H54 (cell line): ENCODE measurements at regions not wholly inside any gene's neighbourhood (a gene's known extent, or its start where the extent isn't known, plus 50 kb on each side); places are given as distances from the start of the nearest gene placed in this dataset.
"Not testable (repeated sequence)": the region's sequence is repeated elsewhere in the genome, so short reads cannot be mapped to it uniquely, and the experiment has no call there.

Experiments
- DNase-seq: peaks from one replicate; pipeline ENCODE4 v3.0.0; 2011; ENCODE audit warnings: low spot score, mixed read lengths; ENCODE audit not compliant: insufficient read length
- FAIRE-seq: peaks from 3 replicates; lab custom pipeline; 2011; peaks lifted over from hg19 to GRCh38; lab: Jason Lieb, UNC
- POLR2A ChIP-seq: IDR thresholded peaks from 2 replicates; pipeline ENCODE4 v1.6.1; 2011; ENCODE audit warnings: low read depth, mild to moderate bottlenecking, low read length

DNA sequence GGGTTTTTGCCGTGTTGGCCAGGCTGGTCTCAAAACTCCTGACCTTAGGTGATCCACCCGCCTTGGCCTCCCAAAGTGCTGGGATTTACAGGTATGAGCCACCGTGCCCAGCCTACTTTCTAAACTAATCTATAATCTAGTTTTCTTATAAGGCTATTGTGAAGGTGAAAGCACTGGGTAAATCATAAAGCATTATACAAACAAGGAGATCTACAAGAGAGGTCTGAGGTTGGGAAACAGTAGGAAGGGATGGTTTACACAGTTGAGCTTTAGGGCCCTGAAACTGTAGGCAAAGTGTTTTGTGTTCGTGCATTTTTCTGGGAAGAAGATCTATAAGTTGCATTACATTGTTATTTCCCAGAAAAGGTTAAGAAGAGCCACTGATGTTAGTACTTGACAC lies 84.9 kb upstream of the MED13 start:
- DNase-seq (no peak), FAIRE-seq (no peak)
- TF ChIP-seq POLR2A = no peak

- TF ChIP-seq POLR2A = no peak
- DNase-seq (no peak), FAIRE-seq (no peak)
These were observed 82.2 kb upstream of the MED13 start for GRCh38 chr17:62147284-62147683.

DNA sequence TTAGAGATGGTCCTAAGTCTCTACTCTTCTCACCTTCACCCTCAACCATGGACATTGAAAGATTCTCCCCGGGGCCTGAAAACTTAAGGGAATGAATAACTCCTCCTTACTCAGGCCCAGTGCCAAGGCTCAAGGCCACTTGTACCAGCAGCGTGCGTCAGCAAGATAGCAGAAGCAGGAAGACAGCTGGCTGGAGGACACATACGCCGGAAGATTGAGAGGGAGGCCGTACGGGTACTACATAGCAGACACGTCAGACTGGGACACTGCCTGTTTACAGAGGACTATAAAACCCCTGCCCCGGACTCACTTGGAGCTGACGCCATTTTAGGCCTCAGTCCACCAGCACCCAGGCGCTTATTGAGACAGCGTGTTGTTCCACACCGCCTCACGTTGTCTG lies 75.8 kb upstream of the MED13 start:
- TF ChIP-seq POLR2A = no peak

DNA sequence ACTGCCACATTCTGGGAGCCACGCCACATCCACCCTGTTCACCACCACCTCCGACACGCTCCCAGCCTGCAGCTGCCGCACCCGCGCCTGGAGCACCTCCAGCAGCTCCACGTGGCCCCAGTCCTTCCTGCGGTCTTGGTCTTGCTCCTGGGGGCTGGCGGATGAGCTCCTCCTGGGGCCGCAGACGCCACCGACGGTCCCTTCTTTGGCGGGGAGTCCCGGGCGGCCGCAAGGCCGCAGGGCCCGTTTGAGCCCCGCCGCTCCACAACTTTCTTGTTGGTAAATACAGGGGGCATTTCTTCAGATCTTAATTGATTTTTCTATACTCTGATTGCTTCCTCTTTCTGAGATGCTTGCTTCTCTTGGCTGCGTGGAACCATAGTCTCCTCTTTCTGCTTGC lies 75.3 kb upstream of the MED13 start:
- FAIRE-seq (no peak), DNase-seq (no peak)
- TF ChIP-seq POLR2A = no peak

More for the DNA sequence above, 75.8 kb upstream of the MED13 start:
- DNase-seq (no peak), FAIRE-seq (no peak)

DNA sequence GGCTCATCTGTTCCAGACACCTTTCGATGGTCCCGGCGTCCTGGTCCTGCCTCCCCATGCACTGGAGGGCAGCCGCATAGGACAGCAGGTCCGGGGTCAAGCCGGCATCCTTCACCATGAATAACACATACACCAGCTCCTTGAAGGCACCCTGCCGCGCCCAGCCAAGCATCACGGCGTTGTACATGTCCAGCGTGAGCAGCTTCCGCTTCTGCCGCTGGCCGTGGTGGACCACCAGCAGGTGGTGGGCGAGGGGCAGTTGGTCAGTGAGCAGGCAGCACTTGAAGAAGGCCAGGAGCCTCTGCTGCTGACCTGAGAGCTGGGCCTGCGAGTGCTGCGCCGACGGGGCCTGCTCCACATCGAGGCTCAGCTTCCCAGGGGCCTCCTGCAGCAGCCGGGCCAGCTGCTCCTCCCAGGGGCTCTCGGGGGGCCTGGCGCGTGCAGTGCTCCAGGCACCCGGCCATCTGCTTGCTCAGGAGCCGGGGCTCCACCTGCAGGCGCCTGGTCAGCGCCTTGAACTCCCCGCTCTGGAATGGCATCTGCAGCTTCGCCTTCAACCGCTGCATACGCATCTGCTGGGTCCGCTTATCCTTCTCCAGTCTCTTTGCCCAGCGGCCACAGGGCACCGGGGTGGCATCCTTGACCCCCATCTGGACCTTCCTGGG lies 74.7 kb upstream of the MED13 start:
- DNase-seq, FAIRE-seq: not testable (repeated sequence)

GRCh38 chr17:62139141-62139540 lies 74.1 kb upstream of the MED13 start:
- DNase-seq (no peak), FAIRE-seq (no peak)
- TF ChIP-seq POLR2A = no peak

- FAIRE-seq = not testable (repeated sequence)
These were observed 73.6 kb upstream of the MED13 start for GRCh38 chr17:62138676-62139121.

DNA sequence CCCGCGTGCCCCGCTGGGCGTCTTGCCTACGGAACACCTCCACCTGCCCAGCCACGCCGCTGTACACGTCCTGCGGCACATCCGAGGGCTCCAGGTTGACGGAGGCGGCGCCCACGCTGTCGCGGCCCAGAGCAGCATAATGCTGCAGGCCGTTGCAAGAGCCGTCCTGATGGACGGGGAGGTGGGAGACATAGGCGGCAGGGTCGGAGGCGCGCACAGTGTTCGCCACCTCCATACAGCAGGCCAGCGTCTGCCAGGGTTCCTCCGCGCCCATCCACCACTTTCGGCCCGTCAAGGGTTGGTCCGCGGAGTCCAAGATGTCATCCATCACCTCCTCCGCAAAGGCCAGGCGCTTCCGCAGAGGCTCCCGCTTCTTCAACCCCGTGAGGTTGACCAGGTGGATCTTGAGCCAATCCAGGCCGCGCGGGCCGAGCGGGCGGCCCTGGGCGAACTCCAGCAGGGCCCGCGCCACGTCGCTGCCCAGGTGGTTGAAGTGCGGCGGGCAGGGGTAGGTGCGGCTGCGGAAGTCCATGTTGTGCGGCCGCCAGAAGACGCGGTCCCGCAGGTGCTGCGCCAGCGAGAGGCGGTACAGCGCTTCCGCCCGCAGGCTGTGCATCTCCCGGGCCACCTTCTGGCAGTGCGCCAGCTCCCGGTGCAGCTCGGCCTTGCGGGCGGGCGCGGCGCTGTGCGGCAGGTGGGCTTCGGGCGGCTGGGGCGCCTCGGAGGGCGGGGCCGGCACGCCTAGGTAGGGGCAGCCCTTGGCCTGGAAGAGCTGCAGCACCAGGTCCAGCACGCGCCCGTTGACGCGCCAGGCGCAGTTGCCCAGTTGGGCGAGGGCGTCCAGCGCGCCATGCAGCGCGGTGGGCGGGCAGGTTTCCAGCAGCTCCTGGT lies 72.9 kb upstream of the MED13 start:
- not testable (repeated sequence) for FAIRE-seq, DNase-seq

More at GRCh38 chr17:62138676-62139121, 73.6 kb upstream of the MED13 start:
- not testable (repeated sequence) for DNase-seq

GRCh38 chr17:62137013-62137733 lies 72.1 kb upstream of the MED13 start:
- DNase-seq, FAIRE-seq: not testable (repeated sequence)

DNA sequence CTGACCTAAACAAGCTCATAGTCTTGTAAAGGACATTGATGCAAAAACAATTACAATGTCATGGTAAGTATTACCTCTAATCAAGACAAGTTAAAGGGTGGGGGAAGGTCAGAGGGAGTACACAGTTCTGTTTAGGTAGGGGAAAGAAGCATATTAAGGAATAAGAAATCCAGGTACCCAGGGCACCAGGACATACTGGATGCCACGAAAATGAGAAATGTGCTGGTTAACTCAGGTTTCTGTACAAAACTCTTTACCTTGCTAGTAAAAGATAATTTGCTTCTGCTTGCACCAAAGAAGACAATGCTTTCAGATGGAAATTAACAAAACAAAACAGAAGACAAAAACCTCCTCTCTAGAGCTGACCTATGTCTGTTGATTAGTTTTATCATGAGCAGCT lies 70.7 kb upstream of the MED13 start:
- no peak for FAIRE-seq
- no peak for TF ChIP-seq POLR2A
- no peak for DNase-seq

GRCh38 chr17:62135096-62135495 lies 70.0 kb upstream of the MED13 start:
- DNase-seq, FAIRE-seq: not testable (repeated sequence)

- FAIRE-seq = peak; percentile 15
- TF ChIP-seq POLR2A = no peak
These were observed 69.3 kb upstream of the MED13 start for GRCh38 chr17:62134397-62134796.

GRCh38 chr17:62131271-62131670 lies 66.2 kb upstream of the MED13 start:
- not testable (repeated sequence) for DNase-seq, FAIRE-seq

More at GRCh38 chr17:62134397-62134796, 69.3 kb upstream of the MED13 start:
- peak; percentile 38 for DNase-seq

DNA sequence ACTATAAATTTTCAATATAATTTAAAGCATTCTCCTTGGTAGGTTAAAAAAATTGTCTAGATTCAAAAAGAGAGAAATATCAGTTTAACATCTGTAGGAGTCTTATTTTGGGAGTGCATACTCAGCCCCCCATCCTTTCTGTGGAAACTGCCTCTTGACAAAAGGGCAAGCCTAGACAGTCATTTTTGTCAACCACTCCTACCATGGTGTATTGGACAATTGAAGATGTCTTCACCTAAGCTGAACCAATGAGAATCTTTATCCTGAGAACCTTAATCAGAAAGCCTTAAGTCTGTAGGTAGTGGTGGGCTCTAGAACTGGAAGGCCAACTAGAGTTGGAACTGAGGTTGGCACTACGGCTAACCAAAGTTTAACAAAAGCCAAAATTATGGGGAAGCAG lies 65.7 kb upstream of the MED13 start:
- no peak for TF ChIP-seq POLR2A
- no peak for DNase-seq
- no peak for FAIRE-seq

GRCh38 chr17:62126292-62126691 lies 61.2 kb upstream of the MED13 start:
- FAIRE-seq (no peak), DNase-seq (no peak)
- no peak for TF ChIP-seq POLR2A
